ENCODE measurements at regions not wholly inside any gene's neighbourhood (a gene's known extent, or its start where the extent isn't known, plus 50 kb on each side); places are given as distances from the start of the nearest gene placed in this dataset.

DNA sequence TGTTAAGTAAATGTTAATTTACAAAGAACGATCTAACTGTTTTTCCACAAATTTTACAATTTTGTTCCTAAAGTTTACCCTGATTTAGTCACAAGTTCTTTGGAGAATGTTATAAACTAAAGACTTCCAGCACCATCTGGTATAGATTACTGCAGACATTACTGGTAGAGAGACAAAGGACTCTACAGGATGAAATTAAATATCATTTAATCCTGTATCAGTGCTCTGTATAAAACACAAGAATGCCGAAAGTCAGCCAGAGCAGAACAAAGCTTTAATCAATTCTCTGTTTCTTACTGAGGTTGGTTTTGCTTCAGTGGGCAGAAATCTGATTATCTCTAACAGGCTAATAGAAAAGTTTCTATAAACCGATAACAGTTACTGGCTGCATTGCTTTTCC lies 763.6 kb downstream of the TENT5A start:
- TF ChIP-seq, protein P1, sequence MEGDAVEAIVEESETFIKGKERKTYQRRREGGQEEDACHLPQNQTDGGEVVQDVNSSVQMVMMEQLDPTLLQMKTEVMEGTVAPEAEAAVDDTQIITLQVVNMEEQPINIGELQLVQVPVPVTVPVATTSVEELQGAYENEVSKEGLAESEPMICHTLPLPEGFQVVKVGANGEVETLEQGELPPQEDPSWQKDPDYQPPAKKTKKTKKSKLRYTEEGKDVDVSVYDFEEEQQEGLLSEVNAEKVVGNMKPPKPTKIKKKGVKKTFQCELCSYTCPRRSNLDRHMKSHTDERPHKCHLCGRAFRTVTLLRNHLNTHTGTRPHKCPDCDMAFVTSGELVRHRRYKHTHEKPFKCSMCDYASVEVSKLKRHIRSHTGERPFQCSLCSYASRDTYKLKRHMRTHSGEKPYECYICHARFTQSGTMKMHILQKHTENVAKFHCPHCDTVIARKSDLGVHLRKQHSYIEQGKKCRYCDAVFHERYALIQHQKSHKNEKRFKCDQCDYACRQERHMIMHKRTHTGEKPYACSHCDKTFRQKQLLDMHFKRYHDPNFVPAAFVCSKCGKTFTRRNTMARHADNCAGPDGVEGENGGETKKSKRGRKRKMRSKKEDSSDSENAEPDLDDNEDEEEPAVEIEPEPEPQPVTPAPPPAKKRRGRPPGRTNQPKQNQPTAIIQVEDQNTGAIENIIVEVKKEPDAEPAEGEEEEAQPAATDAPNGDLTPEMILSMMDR (IDR thresholded peaks at IDR 0.05) = no peak
- TF ChIP-seq NFIC (IDR thresholded peaks at IDR 0.05; ENCODE audit: borderline replicate concordance) (no peak), EZH2phosphoT487 (IDR thresholded peaks at IDR 0.05; ENCODE audit: borderline replicate concordance, low read depth) (no peak), TEAD4 (IDR thresholded peaks at IDR 0.05; ENCODE audit: borderline replicate concordance, insufficient read depth) (no peak), EP300 (IDR thresholded peaks at IDR 0.05; ENCODE audit: borderline replicate concordance in 1 of 2, low read depth in 1 of 2, low read length in 1 of 2) (no peak; a peak in 1 of 4 replicates), RFX5 (IDR thresholded peaks at IDR 0.05; ENCODE audit: low read length) (no peak), TAF1 (IDR thresholded peaks at IDR 0.05; ENCODE audit: borderline replicate concordance, low read depth, low read length) (no peak), CHD2 (IDR thresholded peaks at IDR 0.05; ENCODE audit: low read length, partially characterized antibody) (peak; percentile 16), TCF12 (IDR thresholded peaks at IDR 0.05) (peak; percentile 65), FOXJ3 (CRISPR knock-in tag; IDR thresholded peaks at IDR 0.05) (no peak), RCOR1 (IDR thresholded peaks at IDR 0.05; ENCODE audit: low read length) (peak; percentile 79), RAD21 (IDR thresholded peaks at IDR 0.05; ENCODE audit: low read length) (no peak)
